Smooth muscle cell (in vitro differentiated cells): ENCODE measurements at regions not wholly inside any gene's neighbourhood (a gene's known extent, or its start where the extent isn't known, plus 50 kb on each side); places are given as distances from the start of the nearest gene placed in this dataset.

Experiments used
- DNase-seq: peaks from one replicate; lab custom pipeline; 2025; ENCODE audit not compliant: unreplicated experiment; lab: John Stamatoyannopoulos, UW
- H2AFZ ChIP-seq: fragments of 200-600 bp; sonication (generic); 2 replicates; pipeline ENCODE4 v1.6.0; 2016; ENCODE audit warnings: antibody characterized with exemption, low read depth, mild to moderate bottlenecking
- H3F3A ChIP-seq: fragments of 200-600 bp; sonication (generic); 2 replicates; pipeline ENCODE4 v1.6.0; 2017; ENCODE audit warnings: antibody characterized with exemption, low read depth
- H3K27ac ChIP-seq: fragments of 200-600 bp; sonication (generic); 2 replicates; pipeline ENCODE4 v1.5.1; 2016; ENCODE audit warnings: low read depth, mild to moderate bottlenecking
- H3K27me3 ChIP-seq: fragments of 200-600 bp; sonication (generic); 2 replicates; pipeline ENCODE4 v1.6.1; 2016; ENCODE audit warnings: low read depth, mild to moderate bottlenecking
- H3K36me3 ChIP-seq: fragments of 200-600 bp; sonication (generic); 2 replicates; pipeline ENCODE4 v1.5.1; 2016; ENCODE audit warnings: low read depth
- H3K4me1 ChIP-seq: fragments of 200-600 bp; sonication (generic); 2 replicates; pipeline ENCODE4 v1.5.1; 2016; ENCODE audit warnings: low read depth
- H3K4me2 ChIP-seq: fragments of 200-600 bp; sonication (generic); 2 replicates; pipeline ENCODE4 v1.6.0; 2016; ENCODE audit warnings: mild to moderate bottlenecking
- H3K4me3 ChIP-seq: fragments of 200-600 bp; sonication (generic); 2 replicates; pipeline ENCODE4 v1.5.1; 2016; ENCODE audit warnings: mild to moderate bottlenecking
- H3K79me2 ChIP-seq: fragments of 200-600 bp; sonication (generic); 2 replicates; pipeline ENCODE4 v1.6.0; 2016; ENCODE audit warnings: low read depth, mild to moderate bottlenecking
- H3K9ac ChIP-seq: fragments of 200-600 bp; sonication (generic); 2 replicates; pipeline ENCODE4 v1.6.0; 2016; ENCODE audit warnings: low read depth
- H3K9me3 ChIP-seq: fragments of 200-600 bp; sonication (generic); replicated peaks from 2 replicates; pipeline ENCODE4 v1.5.1; 2016; ENCODE audit warnings: low read depth
- H4K20me1 ChIP-seq: fragments of 200-600 bp; sonication (generic); 2 replicates; pipeline ENCODE4 v1.6.0; 2016; ENCODE audit warnings: low read depth
- WGBS: methylation state at CpG from one replicate; pipeline ENCODE4 v1.1.7; 2016; ENCODE audit warnings: low lambda C conversion rate; 5-methylcytosine and 5-hydroxymethylcytosine counted together
- TF ChIP-seq, protein P1 (sequence below): fragments of 200-600 bp; sonication (generic); IDR thresholded peaks from 2 replicates; pipeline ENCODE4 v1.5.1; 2017; ENCODE audit warnings: borderline replicate concordance, mild to moderate bottlenecking, antibody characterized with exemption; ENCODE audit not compliant: insufficient read depth, poor library complexity, severe bottlenecking

DNA sequence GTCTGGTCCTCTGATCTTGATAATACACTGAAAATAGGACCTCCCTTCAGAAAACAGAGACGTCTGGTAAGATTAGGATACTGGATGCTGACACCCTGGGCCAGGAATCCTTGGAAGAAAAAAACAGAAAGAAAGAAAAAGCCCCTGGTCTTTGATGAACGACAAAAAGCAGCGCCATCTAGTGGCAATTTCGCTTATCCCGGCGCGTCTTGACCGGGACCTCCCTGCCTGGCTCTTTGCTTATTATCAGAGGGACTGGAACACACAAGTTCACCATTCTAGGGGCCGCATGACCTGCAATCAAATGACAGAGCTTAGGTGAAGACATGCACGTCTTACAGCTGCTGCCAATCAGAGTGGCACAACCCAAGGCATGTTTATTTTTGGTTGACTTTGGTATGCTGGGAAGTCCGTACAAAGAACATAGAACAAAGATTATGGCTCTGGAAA is 114.9 kb upstream of the NFIB start:
- WGBS: 12% methylated on average over 11 of the region's 11 CpGs
- Histone ChIP-seq H3K4me2 (no peak overlapping the region), H3K9me3 (no peaks in the 10 kb centered on the region), H3K9ac (no peak overlapping the region), H3K27me3 (no peaks in the 10 kb centered on the region), H3K4me1 (peaks cover 9% of the 10 kb centered on the region), H3K36me3 (no peaks in the 10 kb centered on the region), H3K27ac (no peak overlapping the region), H4K20me1 (no peaks in the 10 kb centered on the region), H3K4me3 (no peak overlapping the region), H3K79me2 (no peaks in the 10 kb centered on the region), H2AFZ (no peak overlapping the region), H3F3A (no peaks in the 10 kb centered on the region)
- TF ChIP-seq, protein P1, sequence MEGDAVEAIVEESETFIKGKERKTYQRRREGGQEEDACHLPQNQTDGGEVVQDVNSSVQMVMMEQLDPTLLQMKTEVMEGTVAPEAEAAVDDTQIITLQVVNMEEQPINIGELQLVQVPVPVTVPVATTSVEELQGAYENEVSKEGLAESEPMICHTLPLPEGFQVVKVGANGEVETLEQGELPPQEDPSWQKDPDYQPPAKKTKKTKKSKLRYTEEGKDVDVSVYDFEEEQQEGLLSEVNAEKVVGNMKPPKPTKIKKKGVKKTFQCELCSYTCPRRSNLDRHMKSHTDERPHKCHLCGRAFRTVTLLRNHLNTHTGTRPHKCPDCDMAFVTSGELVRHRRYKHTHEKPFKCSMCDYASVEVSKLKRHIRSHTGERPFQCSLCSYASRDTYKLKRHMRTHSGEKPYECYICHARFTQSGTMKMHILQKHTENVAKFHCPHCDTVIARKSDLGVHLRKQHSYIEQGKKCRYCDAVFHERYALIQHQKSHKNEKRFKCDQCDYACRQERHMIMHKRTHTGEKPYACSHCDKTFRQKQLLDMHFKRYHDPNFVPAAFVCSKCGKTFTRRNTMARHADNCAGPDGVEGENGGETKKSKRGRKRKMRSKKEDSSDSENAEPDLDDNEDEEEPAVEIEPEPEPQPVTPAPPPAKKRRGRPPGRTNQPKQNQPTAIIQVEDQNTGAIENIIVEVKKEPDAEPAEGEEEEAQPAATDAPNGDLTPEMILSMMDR: peak; percentile 81
- peak; percentile 24 for DNase-seq

DNA sequence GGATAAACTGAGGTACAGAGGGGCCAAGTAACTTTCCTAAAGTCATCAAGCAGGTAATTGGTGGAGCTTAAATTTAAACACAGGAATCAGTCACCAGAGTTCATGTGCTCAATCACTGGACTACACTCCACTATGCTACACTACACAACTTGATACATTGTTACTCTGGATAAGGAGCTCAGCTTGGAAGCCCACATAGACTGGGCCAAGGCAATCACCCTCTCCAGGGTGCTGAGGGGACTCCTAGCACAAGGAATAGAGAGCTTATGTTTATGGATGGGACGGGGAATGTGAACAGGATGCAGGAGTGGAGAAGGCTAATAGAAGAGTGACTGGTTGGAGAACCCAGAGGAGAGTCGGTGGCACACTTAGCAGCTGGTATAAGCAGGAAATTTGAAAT is 113.5 kb upstream of the NFIB start:
- no peak overlapping the region for H3K27ac ChIP-seq
- 92% methylated on average over 2 of the region's 2 CpGs for WGBS
- TF ChIP-seq, protein P1: no peak
- no peak overlapping the region for H3K4me3 ChIP-seq
- DNase-seq: no peak
- H3K36me3 ChIP-seq: no peaks in the 10 kb centered on the region
- no peaks in the 10 kb centered on the region for H4K20me1 ChIP-seq
- peaks cover 12% of the 10 kb centered on the region for H3K4me1 ChIP-seq
- H3F3A ChIP-seq: no peaks in the 10 kb centered on the region
- H2AFZ ChIP-seq: no peak overlapping the region
- H3K9ac ChIP-seq: no peak overlapping the region
- no peaks in the 10 kb centered on the region for H3K9me3 ChIP-seq
- no peak overlapping the region for H3K4me2 ChIP-seq
- H3K79me2 ChIP-seq: no peaks in the 10 kb centered on the region
- no peaks in the 10 kb centered on the region for H3K27me3 ChIP-seq

DNA sequence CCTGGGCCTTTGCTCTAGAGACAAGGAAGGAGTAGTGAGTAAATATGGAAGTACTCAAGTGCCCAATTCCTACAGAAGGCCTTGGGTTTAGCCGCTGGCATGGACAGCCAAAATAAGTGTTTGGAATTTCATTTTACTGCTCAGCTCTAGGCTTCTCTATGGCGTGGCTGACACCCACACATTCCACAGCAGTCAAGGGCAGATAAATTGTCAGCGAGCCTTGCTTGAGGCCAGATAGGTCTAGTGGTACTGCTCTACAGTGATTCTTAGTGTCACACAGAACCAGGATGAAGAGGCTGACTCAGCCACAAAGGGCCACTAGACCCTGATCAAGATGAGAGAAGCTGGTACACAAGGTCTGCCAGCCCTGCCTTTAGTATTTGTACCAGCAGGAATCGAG is 111.0 kb upstream of the NFIB start:
- H3K27me3 ChIP-seq: no peaks in the 10 kb centered on the region

GRCh38 chr9:14424289-14424688 is 110.3 kb upstream of the NFIB start:
- H2AFZ ChIP-seq: no peak overlapping the region
- H3K27ac ChIP-seq: no peak overlapping the region
- TF ChIP-seq, protein P1: no peak
- H3K79me2 ChIP-seq: no peaks in the 10 kb centered on the region
- H3K4me3 ChIP-seq: no peak overlapping the region
- 60% methylated on average over 7 of the region's 7 CpGs for WGBS
- DNase-seq: no peak
- H3K27me3 ChIP-seq: no peaks in the 10 kb centered on the region
- peak overlapping the region; percentile 62 for H3K4me2 ChIP-seq
- peaks cover 12% of the 10 kb centered on the region for H3K4me1 ChIP-seq
- no peak overlapping the region for H3K9ac ChIP-seq
- H3F3A ChIP-seq: no peaks in the 10 kb centered on the region
- H4K20me1 ChIP-seq: no peaks in the 10 kb centered on the region
- H3K9me3 ChIP-seq: no peaks in the 10 kb centered on the region
- H3K36me3 ChIP-seq: no peaks in the 10 kb centered on the region

More for the DNA sequence above, 111.0 kb upstream of the NFIB start:
- no peak overlapping the region for H3K4me2 ChIP-seq
- peaks cover 12% of the 10 kb centered on the region for H3K4me1 ChIP-seq
- TF ChIP-seq, protein P1: no peak
- no peaks in the 10 kb centered on the region for H3K79me2 ChIP-seq
- no peak overlapping the region for H3K4me3 ChIP-seq
- no peaks in the 10 kb centered on the region for H3F3A ChIP-seq
- H4K20me1 ChIP-seq: no peaks in the 10 kb centered on the region
- no peak overlapping the region for H3K27ac ChIP-seq
- H3K36me3 ChIP-seq: no peaks in the 10 kb centered on the region
- no peak overlapping the region for H3K9ac ChIP-seq
- DNase-seq: no peak
- 42% methylated on average over 4 of the region's 4 CpGs for WGBS
- H3K9me3 ChIP-seq: no peaks in the 10 kb centered on the region
- no peak overlapping the region for H2AFZ ChIP-seq
